ENCODE measurements at regions not wholly inside any gene's neighbourhood (a gene's known extent, or its start where the extent isn't known, plus 50 kb on each side); places are given as distances from the start of the nearest gene placed in this dataset.

GRCh38 chr3:20340324-20340928, 154.4 kb upstream of the SGO1 start:
- TF ChIP-seq, protein P1, sequence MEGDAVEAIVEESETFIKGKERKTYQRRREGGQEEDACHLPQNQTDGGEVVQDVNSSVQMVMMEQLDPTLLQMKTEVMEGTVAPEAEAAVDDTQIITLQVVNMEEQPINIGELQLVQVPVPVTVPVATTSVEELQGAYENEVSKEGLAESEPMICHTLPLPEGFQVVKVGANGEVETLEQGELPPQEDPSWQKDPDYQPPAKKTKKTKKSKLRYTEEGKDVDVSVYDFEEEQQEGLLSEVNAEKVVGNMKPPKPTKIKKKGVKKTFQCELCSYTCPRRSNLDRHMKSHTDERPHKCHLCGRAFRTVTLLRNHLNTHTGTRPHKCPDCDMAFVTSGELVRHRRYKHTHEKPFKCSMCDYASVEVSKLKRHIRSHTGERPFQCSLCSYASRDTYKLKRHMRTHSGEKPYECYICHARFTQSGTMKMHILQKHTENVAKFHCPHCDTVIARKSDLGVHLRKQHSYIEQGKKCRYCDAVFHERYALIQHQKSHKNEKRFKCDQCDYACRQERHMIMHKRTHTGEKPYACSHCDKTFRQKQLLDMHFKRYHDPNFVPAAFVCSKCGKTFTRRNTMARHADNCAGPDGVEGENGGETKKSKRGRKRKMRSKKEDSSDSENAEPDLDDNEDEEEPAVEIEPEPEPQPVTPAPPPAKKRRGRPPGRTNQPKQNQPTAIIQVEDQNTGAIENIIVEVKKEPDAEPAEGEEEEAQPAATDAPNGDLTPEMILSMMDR (conservative IDR thresholded peaks at IDR 0.05; ENCODE audit: low read depth in 2 of 2) = peak; percentile 95 to 98
- TF ChIP-seq REST (IDR thresholded peaks at IDR 0.05; ENCODE audit: unreplicated experiment) = no peak
- TF ChIP-seq CREB1 (CRISPR knock-in tag; IDR thresholded peaks at IDR 0.05; ENCODE audit: low read depth) = no peak
- no peak for TF ChIP-seq POLR2AphosphoS5 (IDR thresholded peaks at IDR 0.05; ENCODE audit: low read depth)
- no peak for TF ChIP-seq NANOG (IDR thresholded peaks at IDR 0.05; ENCODE audit: borderline replicate concordance)
- no peak for TF ChIP-seq ZNF114 (CRISPR knock-in tag; IDR thresholded peaks at IDR 0.05)
- TF ChIP-seq EZH2 (IDR thresholded peaks at IDR 0.05; ENCODE audit: low read depth, unreplicated experiment) = no peak
- TF ChIP-seq EZH2phosphoT487 (IDR thresholded peaks at IDR 0.05; ENCODE audit: unreplicated experiment) = no peak
- TF ChIP-seq, protein P2, sequence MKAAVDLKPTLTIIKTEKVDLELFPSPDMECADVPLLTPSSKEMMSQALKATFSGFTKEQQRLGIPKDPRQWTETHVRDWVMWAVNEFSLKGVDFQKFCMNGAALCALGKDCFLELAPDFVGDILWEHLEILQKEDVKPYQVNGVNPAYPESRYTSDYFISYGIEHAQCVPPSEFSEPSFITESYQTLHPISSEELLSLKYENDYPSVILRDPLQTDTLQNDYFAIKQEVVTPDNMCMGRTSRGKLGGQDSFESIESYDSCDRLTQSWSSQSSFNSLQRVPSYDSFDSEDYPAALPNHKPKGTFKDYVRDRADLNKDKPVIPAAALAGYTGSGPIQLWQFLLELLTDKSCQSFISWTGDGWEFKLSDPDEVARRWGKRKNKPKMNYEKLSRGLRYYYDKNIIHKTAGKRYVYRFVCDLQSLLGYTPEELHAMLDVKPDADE (IDR thresholded peaks at IDR 0.05) = no peak
- TF ChIP-seq JUNB (IDR thresholded peaks at IDR 0.05; ENCODE audit: unreplicated experiment) = no peak
- no peak for TF ChIP-seq STAT1 (IDR thresholded peaks at IDR 0.05; ENCODE audit: unreplicated experiment)
- TF ChIP-seq ZNF331 (CRISPR knock-in tag; IDR thresholded peaks at IDR 0.05; ENCODE audit: low read depth) = no peak
- TF ChIP-seq, protein P3, sequence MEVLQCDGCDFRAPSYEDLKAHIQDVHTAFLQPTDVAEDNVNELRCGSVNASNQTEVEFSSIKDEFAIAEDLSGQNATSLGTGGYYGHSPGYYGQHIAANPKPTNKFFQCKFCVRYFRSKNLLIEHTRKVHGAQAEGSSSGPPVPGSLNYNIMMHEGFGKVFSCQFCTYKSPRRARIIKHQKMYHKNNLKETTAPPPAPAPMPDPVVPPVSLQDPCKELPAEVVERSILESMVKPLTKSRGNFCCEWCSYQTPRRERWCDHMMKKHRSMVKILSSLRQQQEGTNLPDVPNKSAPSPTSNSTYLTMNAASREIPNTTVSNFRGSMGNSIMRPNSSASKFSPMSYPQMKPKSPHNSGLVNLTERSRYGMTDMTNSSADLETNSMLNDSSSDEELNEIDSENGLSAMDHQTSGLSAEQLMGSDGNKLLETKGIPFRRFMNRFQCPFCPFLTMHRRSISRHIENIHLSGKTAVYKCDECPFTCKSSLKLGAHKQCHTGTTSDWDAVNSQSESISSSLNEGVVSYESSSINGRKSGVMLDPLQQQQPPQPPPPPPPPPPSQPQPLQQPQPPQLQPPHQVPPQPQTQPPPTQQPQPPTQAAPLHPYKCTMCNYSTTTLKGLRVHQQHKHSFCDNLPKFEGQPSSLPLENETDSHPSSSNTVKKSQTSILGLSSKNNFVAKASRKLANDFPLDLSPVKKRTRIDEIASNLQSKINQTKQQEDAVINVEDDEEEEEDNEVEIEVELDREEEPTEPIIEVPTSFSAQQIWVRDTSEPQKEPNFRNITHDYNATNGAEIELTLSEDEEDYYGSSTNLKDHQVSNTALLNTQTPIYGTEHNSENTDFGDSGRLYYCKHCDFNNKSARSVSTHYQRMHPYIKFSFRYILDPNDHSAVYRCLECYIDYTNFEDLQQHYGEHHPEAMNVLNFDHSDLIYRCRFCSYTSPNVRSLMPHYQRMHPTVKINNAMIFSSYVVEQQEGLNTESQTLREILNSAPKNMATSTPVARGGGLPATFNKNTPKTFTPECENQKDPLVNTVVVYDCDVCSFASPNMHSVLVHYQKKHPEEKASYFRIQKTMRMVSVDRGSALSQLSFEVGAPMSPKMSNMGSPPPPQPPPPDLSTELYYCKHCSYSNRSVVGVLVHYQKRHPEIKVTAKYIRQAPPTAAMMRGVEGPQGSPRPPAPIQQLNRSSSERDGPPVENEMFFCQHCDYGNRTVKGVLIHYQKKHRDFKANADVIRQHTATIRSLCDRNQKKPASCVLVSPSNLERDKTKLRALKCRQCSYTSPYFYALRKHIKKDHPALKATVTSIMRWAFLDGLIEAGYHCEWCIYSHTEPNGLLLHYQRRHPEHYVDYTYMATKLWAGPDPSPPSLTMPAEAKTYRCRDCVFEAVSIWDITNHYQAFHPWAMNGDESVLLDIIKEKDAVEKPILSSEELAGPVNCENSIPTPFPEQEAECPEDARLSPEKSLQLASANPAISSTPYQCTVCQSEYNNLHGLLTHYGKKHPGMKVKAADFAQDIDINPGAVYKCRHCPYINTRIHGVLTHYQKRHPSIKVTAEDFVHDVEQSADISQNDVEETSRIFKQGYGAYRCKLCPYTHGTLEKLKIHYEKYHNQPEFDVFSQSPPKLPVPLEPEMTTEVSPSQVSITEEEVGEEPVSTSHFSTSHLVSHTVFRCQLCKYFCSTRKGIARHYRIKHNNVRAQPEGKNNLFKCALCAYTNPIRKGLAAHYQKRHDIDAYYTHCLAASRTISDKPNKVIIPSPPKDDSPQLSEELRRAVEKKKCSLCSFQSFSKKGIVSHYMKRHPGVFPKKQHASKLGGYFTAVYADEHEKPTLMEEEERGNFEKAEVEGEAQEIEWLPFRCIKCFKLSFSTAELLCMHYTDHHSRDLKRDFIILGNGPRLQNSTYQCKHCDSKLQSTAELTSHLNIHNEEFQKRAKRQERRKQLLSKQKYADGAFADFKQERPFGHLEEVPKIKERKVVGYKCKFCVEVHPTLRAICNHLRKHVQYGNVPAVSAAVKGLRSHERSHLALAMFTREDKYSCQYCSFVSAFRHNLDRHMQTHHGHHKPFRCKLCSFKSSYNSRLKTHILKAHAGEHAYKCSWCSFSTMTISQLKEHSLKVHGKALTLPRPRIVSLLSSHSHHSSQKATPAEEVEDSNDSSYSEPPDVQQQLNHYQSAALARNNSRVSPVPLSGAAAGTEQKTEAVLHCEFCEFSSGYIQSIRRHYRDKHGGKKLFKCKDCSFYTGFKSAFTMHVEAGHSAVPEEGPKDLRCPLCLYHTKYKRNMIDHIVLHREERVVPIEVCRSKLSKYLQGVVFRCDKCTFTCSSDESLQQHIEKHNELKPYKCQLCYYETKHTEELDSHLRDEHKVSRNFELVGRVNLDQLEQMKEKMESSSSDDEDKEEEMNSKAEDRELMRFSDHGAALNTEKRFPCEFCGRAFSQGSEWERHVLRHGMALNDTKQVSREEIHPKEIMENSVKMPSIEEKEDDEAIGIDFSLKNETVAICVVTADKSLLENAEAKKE (CRISPR knock-in tag; IDR thresholded peaks at IDR 0.05) = no peak
